HFF-Myc (cell line): ENCODE measurements at regions not wholly inside any gene's neighbourhood (a gene's known extent, or its start where the extent isn't known, plus 50 kb on each side); places are given as distances from the start of the nearest gene placed in this dataset.
A peak's percentile ranks its signal among the peaks of the same experiment; 100 is the strongest.
"Not testable (repeated sequence)": the region's sequence is repeated elsewhere in the genome, so short reads cannot be mapped to it uniquely, and the experiment has no call there.

ENCODE experiments used
- DNase-seq: peaks from one replicate; pipeline ENCODE4 v3.0.0-alpha.2; 2011; ENCODE audit warnings: low read depth; ENCODE audit errors: extremely low read depth
- H3K4me3 ChIP-seq: replicated peaks from 2 replicates; pipeline ENCODE4 v1.5.1; 2011; ENCODE audit warnings: low read depth, mild to moderate bottlenecking, control low read depth, low read length
- CTCF ChIP-seq: IDR thresholded peaks from 2 replicates; pipeline ENCODE4 v1.5.1; 2012; ENCODE audit warnings: mild to moderate bottlenecking, low read depth, low read length, control low read depth; ENCODE audit errors: missing control alignments

- no peak overlapping the region for H3K4me3 ChIP-seq
- no peak for DNase-seq
- no peak for TF ChIP-seq CTCF
Observed at GRCh38 chr4:126404549-126404948, 1089.8 kb downstream of the FAT4 start.

GRCh38 chr4:126405369-126405982, 1090.7 kb downstream of the FAT4 start:
- H3K4me3 ChIP-seq: no peak overlapping the region
- peak; percentile 49 for TF ChIP-seq CTCF
- DNase-seq: no peak

- no peak overlapping the region for H3K4me3 ChIP-seq
- no peak for DNase-seq
- TF ChIP-seq CTCF: no peak
Observed at GRCh38 chr4:126409746-126410145, 1095.0 kb downstream of the FAT4 start.

- no peak for TF ChIP-seq CTCF
- H3K4me3 ChIP-seq: no peak overlapping the region
- no peak for DNase-seq
Observed at GRCh38 chr4:126411047-126411446, 1096.3 kb downstream of the FAT4 start.

GRCh38 chr4:126412310-126412709, 1097.6 kb downstream of the FAT4 start:
- DNase-seq, H3K4me3 ChIP-seq: not testable (repeated sequence)

GRCh38 chr4:126414741-126415140, 1100.0 kb downstream of the FAT4 start:
- H3K4me3 ChIP-seq: no peak overlapping the region
- TF ChIP-seq CTCF: no peak
- no peak for DNase-seq

GRCh38 chr4:126419266-126419665, 1104.5 kb downstream of the FAT4 start:
- TF ChIP-seq CTCF: no peak
- no peak overlapping the region for H3K4me3 ChIP-seq
- DNase-seq: no peak
